Transverse colon (tissue), 4 donors: ENCODE measurements at regions not wholly inside any gene's neighbourhood (a gene's known extent, or its start where the extent isn't known, plus 50 kb on each side); places are given as distances from the start of the nearest gene placed in this dataset.

Experiments
- DNase-seq: peaks from one replicate; pipeline ENCODE4 v3.0.0-alpha.2; 2019
- H3K27ac ChIP-seq, 4 donors: fragments of 200-600 bp; sonication (generic); 2 replicates each; pipeline ENCODE4 v1.5.1; 2016 to 2018; ENCODE audit warnings: inconsistent platforms in 4 of 4
- H3K27me3 ChIP-seq: fragments of 200-600 bp; sonication (generic); 2 replicates; pipeline ENCODE4 v1.5.1; 2017; ENCODE audit warnings: inconsistent platforms
- H3K36me3 ChIP-seq, 4 donors: fragments of 200-600 bp; sonication (generic); 2 replicates each; pipeline ENCODE4 v1.5.1; 2017 to 2019; ENCODE audit warnings: inconsistent platforms in 4 of 4
- H3K4me1 ChIP-seq, 4 donors: fragments of 200-600 bp; sonication (generic); 2 replicates each; pipeline ENCODE4 v1.5.1; 2017 to 2020; ENCODE audit warnings: inconsistent platforms in 4 of 4
- H3K4me3 ChIP-seq, 4 donors: fragments of 200-600 bp; sonication (generic); 1 replicate in 1 of 4; 2 replicates in 3 of 4; pipeline versions ENCODE4 v1.5.1 to v1.6.1; 2017 to 2019; ENCODE audit warnings: inconsistent platforms in 4 of 4
- H3K9me3 ChIP-seq, 2 donors: fragments of 200-600 bp; sonication (generic); 2 replicates each; pipeline ENCODE4 v1.5.1; 2017 to 2019; ENCODE audit warnings: inconsistent platforms in 2 of 2
- CTCF ChIP-seq, 5 experiments: fragments of 200-600 bp in 3 of 5; fragments of 450-650 bp in 2 of 5; sonication (generic) in 3 of 5; IDR thresholded peaks; 1 replicate in 2 of 5; 2 replicates in 3 of 5; pipeline ENCODE4 v1.5.1; 2016 to 2017; ENCODE audit warnings: antibody characterized with exemption in 5 of 5, inconsistent platforms in 3 of 5, mild to moderate bottlenecking in 2 of 5, moderate library complexity in 1 of 5
- EP300 ChIP-seq: sonication (generic); formaldehyde crosslinking; IDR thresholded peaks from one replicate; pipeline ENCODE4 v1.6.1; 2017; ENCODE audit warnings: antibody characterized with exemption, low read depth
- POLR2A ChIP-seq: fragments of 450-650 bp; IDR thresholded peaks from one replicate; pipeline ENCODE4 v1.6.1; 2016; ENCODE audit warnings: antibody characterized with exemption, mild to moderate bottlenecking, moderate library complexity
- POLR2AphosphoS5 ChIP-seq, 3 donors: sonication (generic); formaldehyde crosslinking; IDR thresholded peaks; one replicate each; pipeline ENCODE4 v1.6.1; 2016; ENCODE audit warnings: antibody characterized with exemption in 3 of 3
- WGBS, 2 donors: methylation state at CpG; one replicate each; pipeline ENCODE4 v1.1.5; 2018; ENCODE audit warnings: low coverage in 1 of 2; 5-methylcytosine and 5-hydroxymethylcytosine counted together
- in situ Hi-C, 4 donors: fragments of 200-750 bp; cut with MboI; loops; one replicate each; pipeline versions ENCODE4 v1.15.0 to v1.15.1; 2017; ENCODE audit warnings: low sequenced_read_pairs in 3 of 4, low pct_ligation_motif_present in 1 of 4, low pct_unique_long_range_greater_than_20kb in 1 of 4
- intact Hi-C: fragments of 100-400 bp; cut with DNase I; formaldehyde crosslinking; loops from one replicate; pipeline ENCODE4 v1.15.1; 2023; ENCODE audit warnings: low total_unique reads

GRCh38 chr14:57018065-57018464 is 207.8 kb upstream of the OTX2 start:
- TF ChIP-seq CTCF (IDR thresholded peaks at IDR 0.05) (no peak), POLR2AphosphoS5 (IDR thresholded peaks at IDR 0.05) (no peak), POLR2A (no peak), EP300 (no peak)
- Histone ChIP-seq H3K27me3 (no peaks in the 10 kb centered on the region), H3K27ac (no peak overlapping the region), H3K4me3 (no peak overlapping the region), H3K4me1 (no peaks in the 10 kb centered on the region), H3K36me3 (no peaks in the 10 kb centered on the region), H3K9me3 (peaks cover 0 to 6% of the 10 kb centered on the region in 2 donors)
- 67 to 83% methylated on average over 1 of the region's 1 CpG for WGBS, 2 donors
- no peak for DNase-seq
- in situ Hi-C loops: no loop called here
- intact Hi-C loops: no loop called here

- DNase-seq: no peak
- Histone ChIP-seq H3K27me3 (no peaks in the 10 kb centered on the region), H3K36me3 (no peaks in the 10 kb centered on the region), H3K4me3 (no peak overlapping the region), H3K4me1 (peaks cover 0 to 3% (median 0%) of the 10 kb centered on the region in 4 donors), H3K27ac (no peak overlapping the region), H3K9me3 (peaks cover 0 to 6% of the 10 kb centered on the region in 2 donors)
- intact Hi-C loops: no loop called here
- in situ Hi-C loops: no loop called here
- WGBS, 2 donors: 88 to 92% methylated on average over 2 of the region's 2 CpGs
- TF ChIP-seq POLR2AphosphoS5 (IDR thresholded peaks at IDR 0.05) (no peak), EP300 (no peak), CTCF (IDR thresholded peaks at IDR 0.05) (no peak), POLR2A (no peak)
Measured at GRCh38 chr14:57013987-57014386, 203.7 kb upstream of the OTX2 start.

- intact Hi-C loops: no loop called here
- DNase-seq: no peak
- Histone ChIP-seq H3K9me3 (peaks cover 0 to 6% of the 10 kb centered on the region in 2 donors), H3K36me3 (no peaks in the 10 kb centered on the region), H3K4me1 (peaks cover 0 to 3% (median 0%) of the 10 kb centered on the region in 4 donors), H3K4me3 (no peak overlapping the region), H3K27ac (no peak overlapping the region), H3K27me3 (no peaks in the 10 kb centered on the region)
- 30 to 35% methylated on average over 6 to 9 of the region's 9 CpGs for WGBS, 2 donors
- TF ChIP-seq CTCF (IDR thresholded peaks at IDR 0.05) (no peak), EP300 (no peak), POLR2A (no peak), POLR2AphosphoS5 (IDR thresholded peaks at IDR 0.05) (no peak)
- in situ Hi-C loops: no loop called here
Measured at GRCh38 chr14:57009585-57010515, 199.6 kb upstream of the OTX2 start.

GRCh38 chr14:57008534-57008933 is 198.3 kb upstream of the OTX2 start:
- intact Hi-C loops (no loop called here), in situ Hi-C loops (no loop called here)
- H3K36me3 ChIP-seq: no peaks in the 10 kb centered on the region
- no peak for DNase-seq
- H3K4me1 ChIP-seq: peaks cover 0 to 3% (median 0%) of the 10 kb centered on the region in 4 donors
- H3K4me3 ChIP-seq: no peak overlapping the region
- TF ChIP-seq EP300 (no peak), CTCF (IDR thresholded peaks at IDR 0.05) (no peak), POLR2AphosphoS5 (IDR thresholded peaks at IDR 0.05) (no peak), POLR2A (no peak)
- H3K27me3 ChIP-seq: no peaks in the 10 kb centered on the region
- WGBS, 2 donors: 59 to 65% methylated on average over 3 of the region's 3 CpGs
- no peaks in the 10 kb centered on the region for H3K9me3 ChIP-seq
- H3K27ac ChIP-seq: no peak overlapping the region
